NCI-H1092 treated with DMSO at 0.1 percent for 48 hours (cell line): ENCODE measurements at regions not wholly inside any gene's neighbourhood (a gene's known extent, or its start where the extent isn't known, plus 50 kb on each side); places are given as distances from the start of the nearest gene placed in this dataset.
"Not testable (repeated sequence)": the region's sequence is repeated elsewhere in the genome, so short reads cannot be mapped to it uniquely, and the experiment has no call there.

ENCODE experiments used
- DNase-seq: peaks from one replicate; lab custom pipeline; 2025; lab: John Stamatoyannopoulos, UW

DNA sequence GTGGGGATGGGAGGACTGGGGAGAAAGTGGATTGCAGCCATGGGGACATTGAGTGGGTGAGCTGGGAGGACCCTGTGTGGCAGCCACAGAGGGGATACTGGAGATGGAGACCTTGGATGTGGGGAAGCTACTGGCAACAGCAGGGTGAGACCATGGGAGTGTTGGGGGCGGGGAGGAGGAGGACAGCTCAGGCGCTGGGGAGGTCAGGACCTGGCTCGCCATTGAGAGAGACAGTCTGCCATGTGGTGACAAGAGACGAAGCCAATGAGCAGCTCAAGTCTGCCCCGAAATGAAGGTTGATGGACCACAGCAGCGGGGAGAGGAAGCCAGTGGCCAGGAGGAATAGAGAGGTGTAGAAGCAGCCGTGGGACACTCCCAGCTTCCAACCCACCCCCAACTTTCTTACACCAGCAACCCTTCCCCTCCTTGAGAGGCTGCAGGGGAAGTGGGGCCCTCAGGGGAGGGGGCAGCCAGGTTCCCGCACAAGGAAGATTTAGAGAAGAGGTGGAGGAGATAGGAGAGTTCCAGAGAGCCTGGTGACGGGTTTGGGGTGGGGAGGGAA, 118.1 kb downstream of the ASB7 start:
- no peak for DNase-seq

DNA sequence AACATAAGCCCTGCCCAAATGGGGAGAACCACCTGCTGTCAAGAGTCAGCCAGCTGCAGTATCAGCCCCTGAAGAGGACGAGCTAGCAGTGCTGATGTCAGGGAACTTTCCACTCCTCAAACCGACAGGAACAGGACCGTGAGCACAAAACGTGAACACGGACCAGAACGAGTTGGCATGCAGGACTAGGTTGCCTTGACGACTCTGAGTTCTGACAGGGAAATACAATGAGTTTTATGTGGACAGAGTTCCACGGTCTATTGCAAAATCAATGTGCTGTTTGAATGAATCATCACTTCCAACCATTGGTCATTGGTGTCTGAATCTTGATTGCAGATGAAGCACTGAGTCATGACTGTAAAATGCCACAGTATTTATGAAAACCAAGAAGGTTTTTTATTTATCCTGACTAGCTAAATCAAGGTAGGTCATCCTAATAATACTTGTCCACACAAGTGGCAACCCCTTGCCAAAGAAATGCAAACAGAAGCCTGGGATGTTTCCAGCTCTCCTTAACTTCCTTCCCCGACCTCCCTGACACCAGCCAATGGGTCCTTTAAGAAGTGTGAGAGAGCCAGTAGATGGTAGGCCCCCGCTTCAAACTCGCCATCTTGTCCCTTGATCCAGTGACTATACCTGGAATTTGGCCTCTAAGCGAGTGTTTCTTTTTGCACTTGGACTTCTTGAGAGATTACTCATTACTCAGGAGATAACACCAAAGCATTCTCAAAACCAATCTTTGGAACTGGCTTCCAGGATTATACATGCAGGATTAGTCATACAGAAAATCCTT, 119.6 kb downstream of the ASB7 start:
- DNase-seq: peak; percentile 74

- no peak for DNase-seq
These were observed 120.3 kb downstream of the ASB7 start for GRCh38 chr15:100722551-100723314.

DNA sequence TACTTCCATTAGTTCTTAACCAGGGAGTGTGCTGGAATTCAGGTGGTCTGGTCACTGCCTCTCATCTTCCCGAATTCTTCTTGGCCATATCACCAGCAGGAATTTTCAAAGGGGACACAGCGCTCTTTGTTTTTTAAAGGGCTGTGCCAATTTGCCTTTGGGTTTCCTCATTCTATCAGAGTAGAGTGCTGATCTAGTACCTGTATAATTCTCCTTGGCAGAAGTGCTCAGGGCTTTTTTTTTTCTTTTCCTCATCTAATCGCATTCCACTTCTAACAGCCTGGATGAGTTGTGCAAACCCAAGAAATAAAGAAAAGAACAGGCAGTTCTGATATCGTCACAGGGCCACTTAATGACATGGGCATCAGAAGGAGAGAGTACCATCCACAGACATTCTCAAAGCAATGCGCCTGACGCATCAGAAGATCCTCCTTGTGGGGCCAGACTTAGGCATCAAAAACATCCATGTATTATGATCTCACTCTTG, 121.0 kb downstream of the ASB7 start:
- DNase-seq: no peak

- no peak for DNase-seq
These were observed 123.0 kb downstream of the ASB7 start for GRCh38 chr15:100725121-100726069.

GRCh38 chr15:100726070-100726420, 123.7 kb downstream of the ASB7 start:
- DNase-seq: no peak

GRCh38 chr15:100726421-100727190, 124.2 kb downstream of the ASB7 start:
- no peak for DNase-seq

GRCh38 chr15:100727291-100727851, 125.0 kb downstream of the ASB7 start:
- no peak for DNase-seq

- no peak for DNase-seq
These were observed 126.2 kb downstream of the ASB7 start for GRCh38 chr15:100728371-100729201.

- DNase-seq: no peak
These were observed 127.1 kb downstream of the ASB7 start for GRCh38 chr15:100729461-100729860.

- no peak for DNase-seq
These were observed 127.7 kb downstream of the ASB7 start for GRCh38 chr15:100730129-100730528.

DNA sequence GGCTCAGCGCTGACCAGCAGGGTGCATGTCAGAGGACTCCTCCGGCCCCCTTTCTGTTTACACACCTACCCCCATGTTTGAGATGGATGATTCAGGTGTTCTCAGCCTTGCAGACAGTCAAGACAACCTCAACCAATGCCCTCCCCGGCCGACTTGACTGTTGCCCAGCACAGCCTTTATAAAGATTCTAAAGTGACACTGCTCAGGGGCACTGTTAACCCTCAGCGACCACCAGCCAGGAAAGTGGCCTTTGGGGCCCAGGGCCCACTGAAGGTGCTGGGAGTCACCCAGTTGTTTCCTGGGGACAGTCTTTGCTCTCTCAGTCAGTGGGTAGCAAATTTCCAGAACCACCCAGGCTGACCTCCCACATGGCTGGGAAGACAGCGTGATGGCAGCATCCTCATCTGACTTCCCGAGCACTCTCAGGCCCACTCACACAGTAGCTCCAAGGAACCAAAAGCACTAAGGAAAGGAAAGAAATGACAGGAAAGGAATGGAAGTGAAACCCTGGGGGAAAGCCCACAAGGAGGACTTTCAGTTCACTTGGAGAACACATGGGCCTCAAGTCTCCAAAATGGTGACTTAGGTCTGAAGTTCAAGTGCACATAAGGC, 128.4 kb downstream of the ASB7 start:
- no peak for DNase-seq

- DNase-seq: no peak
These were observed 129.1 kb downstream of the ASB7 start for GRCh38 chr15:100731267-100732152.

- DNase-seq: no peak
These were observed 130.0 kb downstream of the ASB7 start for GRCh38 chr15:100732211-100733055.

DNA sequence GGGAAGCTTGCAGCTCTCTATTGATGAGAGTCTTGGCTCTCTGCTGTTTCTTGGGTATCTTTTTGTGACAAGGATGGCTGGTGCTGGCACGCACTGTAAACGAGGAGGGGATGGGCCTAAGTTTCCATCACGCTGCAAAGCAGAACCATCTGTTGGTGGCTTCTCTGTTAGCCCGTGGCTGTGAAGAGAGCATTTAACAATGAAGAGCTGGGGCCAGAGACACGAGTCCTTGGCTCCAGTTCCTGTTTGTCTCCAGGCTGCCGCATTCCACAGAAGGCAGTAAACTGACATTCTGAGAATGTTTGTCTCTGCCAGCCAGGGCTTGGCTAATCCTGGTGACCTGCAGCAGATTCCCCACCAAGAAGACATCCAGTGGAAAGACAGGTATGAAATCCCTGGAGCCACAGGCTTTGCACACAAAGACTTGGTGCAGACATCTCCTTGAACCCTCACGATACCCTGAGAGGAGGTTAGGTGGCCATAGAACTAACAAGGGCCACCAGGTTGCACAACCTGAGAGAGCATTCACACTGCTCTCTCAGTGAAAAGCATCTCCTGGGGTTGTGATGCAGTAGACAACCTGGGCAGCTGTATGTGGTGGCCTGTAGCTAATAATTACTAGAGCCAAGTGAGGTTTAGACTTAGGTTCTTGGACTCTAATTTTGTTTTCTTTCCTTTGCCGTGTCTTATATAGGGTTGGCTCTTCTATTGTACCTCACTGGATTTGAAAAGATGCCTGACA, 130.9 kb downstream of the ASB7 start:
- no peak for DNase-seq

- DNase-seq: not testable (repeated sequence)
These were observed 131.4 kb downstream of the ASB7 start for GRCh38 chr15:100733843-100734185.

GRCh38 chr15:100734586-100734985, 132.2 kb downstream of the ASB7 start:
- no peak for DNase-seq
